ENCODE measurements at regions not wholly inside any gene's neighbourhood (a gene's known extent, or its start where the extent isn't known, plus 50 kb on each side); places are given as distances from the start of the nearest gene placed in this dataset.

GRCh38 chr11:80118073-80118472, 677.2 kb upstream of the TENM4 start:
- Histone ChIP-seq H3K36me3 (ENCODE audit: control insufficient read depth in 4 of 4, insufficient read depth in 3 of 4, low read depth in 1 of 4, low read length in 3 of 4) (no peaks in the 10 kb centered on the region), H3K9me3 (ENCODE audit: control insufficient read depth in 4 of 4, low read length in 3 of 4) (no peaks in the 10 kb centered on the region), H3K9ac (ENCODE audit: low read depth in 1 of 2, low read length in 2 of 2) (no peak overlapping the region), H3K4me1 (ENCODE audit: control insufficient read depth in 4 of 4, insufficient read depth in 4 of 4, low read length in 3 of 4) (no peaks in the 10 kb centered on the region), H3K4me3 (ENCODE audit: low read depth in 1 of 3, low read length in 3 of 3) (no peak overlapping the region), H3K27ac (ENCODE audit: low read depth in 1 of 2, low read length in 2 of 2) (no peak overlapping the region), H3K27me3 (ENCODE audit: control insufficient read depth in 4 of 4, insufficient read depth in 4 of 4, low read length in 3 of 4) (peaks cover 0 to 2% (median 0%) of the 10 kb centered on the region in 4 donors)
- TF ChIP-seq HNF4A (conservative IDR thresholded peaks at IDR 0.05) (no peak), ZBTB33 (IDR thresholded peaks at IDR 0.05) (no peak), SP1 (IDR thresholded peaks at IDR 0.05) (no peak), FOXA1 (IDR thresholded peaks at IDR 0.05) (no peak), MAX (IDR thresholded peaks at IDR 0.05) (no peak), JUND (IDR thresholded peaks at IDR 0.05) (no peak), TAF1 (conservative IDR thresholded peaks at IDR 0.05) (no peak), CTCF (IDR thresholded peaks at IDR 0.05; ENCODE audit: low read depth, low read length, missing input control) (no peak), EGR1 (IDR thresholded peaks at IDR 0.05; ENCODE audit: low read depth in 2 of 2) (no peak), YY1 (IDR thresholded peaks at IDR 0.05) (no peak), RXRA (IDR thresholded peaks at IDR 0.05) (no peak), HNF4G (IDR thresholded peaks at IDR 0.05) (no peak)
- TF ChIP-seq, protein P1, sequence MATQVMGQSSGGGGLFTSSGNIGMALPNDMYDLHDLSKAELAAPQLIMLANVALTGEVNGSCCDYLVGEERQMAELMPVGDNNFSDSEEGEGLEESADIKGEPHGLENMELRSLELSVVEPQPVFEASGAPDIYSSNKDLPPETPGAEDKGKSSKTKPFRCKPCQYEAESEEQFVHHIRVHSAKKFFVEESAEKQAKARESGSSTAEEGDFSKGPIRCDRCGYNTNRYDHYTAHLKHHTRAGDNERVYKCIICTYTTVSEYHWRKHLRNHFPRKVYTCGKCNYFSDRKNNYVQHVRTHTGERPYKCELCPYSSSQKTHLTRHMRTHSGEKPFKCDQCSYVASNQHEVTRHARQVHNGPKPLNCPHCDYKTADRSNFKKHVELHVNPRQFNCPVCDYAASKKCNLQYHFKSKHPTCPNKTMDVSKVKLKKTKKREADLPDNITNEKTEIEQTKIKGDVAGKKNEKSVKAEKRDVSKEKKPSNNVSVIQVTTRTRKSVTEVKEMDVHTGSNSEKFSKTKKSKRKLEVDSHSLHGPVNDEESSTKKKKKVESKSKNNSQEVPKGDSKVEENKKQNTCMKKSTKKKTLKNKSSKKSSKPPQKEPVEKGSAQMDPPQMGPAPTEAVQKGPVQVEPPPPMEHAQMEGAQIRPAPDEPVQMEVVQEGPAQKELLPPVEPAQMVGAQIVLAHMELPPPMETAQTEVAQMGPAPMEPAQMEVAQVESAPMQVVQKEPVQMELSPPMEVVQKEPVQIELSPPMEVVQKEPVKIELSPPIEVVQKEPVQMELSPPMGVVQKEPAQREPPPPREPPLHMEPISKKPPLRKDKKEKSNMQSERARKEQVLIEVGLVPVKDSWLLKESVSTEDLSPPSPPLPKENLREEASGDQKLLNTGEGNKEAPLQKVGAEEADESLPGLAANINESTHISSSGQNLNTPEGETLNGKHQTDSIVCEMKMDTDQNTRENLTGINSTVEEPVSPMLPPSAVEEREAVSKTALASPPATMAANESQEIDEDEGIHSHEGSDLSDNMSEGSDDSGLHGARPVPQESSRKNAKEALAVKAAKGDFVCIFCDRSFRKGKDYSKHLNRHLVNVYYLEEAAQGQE (IDR thresholded peaks at IDR 0.05) = no peak
- WGBS = 80% methylated on average over 2 of the region's 2 CpGs
- no peak for DNase-seq (ENCODE audit: low spot score)

DNA sequence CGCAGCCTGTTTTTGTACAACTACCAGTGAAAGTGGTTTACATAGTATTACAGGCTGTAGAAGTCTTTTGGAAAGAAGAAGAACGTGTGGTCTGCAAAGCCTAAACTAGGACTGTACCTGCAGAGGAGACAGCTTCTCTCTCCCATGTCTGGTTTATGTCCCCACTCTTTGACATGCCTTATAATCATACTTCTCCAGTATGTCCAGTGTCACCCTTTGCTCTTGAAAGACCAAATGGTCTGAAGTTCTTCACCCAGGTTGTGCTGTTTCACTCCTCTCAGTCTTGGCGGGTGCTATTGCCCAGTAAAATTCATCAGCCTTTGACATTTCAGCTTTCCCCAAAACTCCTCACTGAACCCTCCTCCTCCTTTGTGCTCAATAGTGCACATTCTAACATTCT, 676.0 kb upstream of the TENM4 start:
- WGBS = 67% methylated on average over 3 of the region's 3 CpGs
- Histone ChIP-seq H3K9ac (ENCODE audit: low read depth in 1 of 2, low read length in 2 of 2) (no peak overlapping the region), H3K27ac (ENCODE audit: low read depth in 1 of 2, low read length in 2 of 2) (no peak overlapping the region), H3K9me3 (ENCODE audit: control insufficient read depth in 4 of 4, low read length in 3 of 4) (no peaks in the 10 kb centered on the region), H3K27me3 (ENCODE audit: control insufficient read depth in 4 of 4, insufficient read depth in 4 of 4, low read length in 3 of 4) (peaks cover 0 to 2% (median 0%) of the 10 kb centered on the region in 4 donors), H3K36me3 (ENCODE audit: control insufficient read depth in 4 of 4, insufficient read depth in 3 of 4, low read depth in 1 of 4, low read length in 3 of 4) (no peaks in the 10 kb centered on the region), H3K4me3 (ENCODE audit: low read depth in 1 of 3, low read length in 3 of 3) (no peak overlapping the region), H3K4me1 (ENCODE audit: control insufficient read depth in 4 of 4, insufficient read depth in 4 of 4, low read length in 3 of 4) (no peaks in the 10 kb centered on the region)
- DNase-seq (ENCODE audit: low spot score) = no peak
- TF ChIP-seq MAX (IDR thresholded peaks at IDR 0.05) (no peak), ATF3 (IDR thresholded peaks at IDR 0.05) (no peak), TAF1 (conservative IDR thresholded peaks at IDR 0.05) (no peak), EGR1 (IDR thresholded peaks at IDR 0.05; ENCODE audit: low read depth in 2 of 2) (no peak), SP1 (IDR thresholded peaks at IDR 0.05) (no peak), JUND (IDR thresholded peaks at IDR 0.05) (no peak), YY1 (IDR thresholded peaks at IDR 0.05) (no peak), RAD21 (IDR thresholded peaks at IDR 0.05) (no peak), ZBTB33 (IDR thresholded peaks at IDR 0.05) (no peak), NR2F2 (IDR thresholded peaks at IDR 0.05) (no peak)
- TF ChIP-seq, protein P1 (IDR thresholded peaks at IDR 0.05) = no peak

Measured in liver (tissue), 8 donors.